Activated CD8-positive, alpha-beta memory T cell treated with anti-CD3 and anti-CD28 coated beads for 48 hours (primary cell): ENCODE measurements at regions not wholly inside any gene's neighbourhood (a gene's known extent, or its start where the extent isn't known, plus 50 kb on each side); places are given as distances from the start of the nearest gene placed in this dataset.

Experiments
- DNase-seq, 3 experiments: peaks; one replicate each; pipeline ENCODE4 v3.0.0-alpha.2; 2020; ENCODE audit warnings: low read depth in 2 of 3, low spot score in 2 of 3

GRCh38 chr2:217482056-217482710 lies 520.6 kb downstream of the TNS1 start:
- no peak for DNase-seq

GRCh38 chr2:217481577-217481976 lies 521.2 kb downstream of the TNS1 start:
- DNase-seq, result no peak

- no peak for DNase-seq
Observed at GRCh38 chr2:217479566-217479965, 523.2 kb downstream of the TNS1 start.

- DNase-seq, result no peak
Observed at GRCh38 chr2:217478831-217479455, 523.9 kb downstream of the TNS1 start.

GRCh38 chr2:217477583-217477982 lies 525.2 kb downstream of the TNS1 start:
- no peak for DNase-seq

- DNase-seq, result no peak
Observed at GRCh38 chr2:217475791-217476190, 527.0 kb downstream of the TNS1 start.

GRCh38 chr2:217475101-217475500 lies 527.7 kb downstream of the TNS1 start:
- DNase-seq, result no peak

- DNase-seq, result no peak
Observed at GRCh38 chr2:217471319-217471718, 531.5 kb downstream of the TNS1 start.

GRCh38 chr2:217469203-217469810 lies 533.5 kb downstream of the TNS1 start:
- DNase-seq, result no peak

GRCh38 chr2:217468042-217468830 lies 534.6 kb downstream of the TNS1 start:
- DNase-seq, result no peak

GRCh38 chr2:217467331-217467730 lies 535.5 kb downstream of the TNS1 start:
- no peak for DNase-seq

GRCh38 chr2:217466805-217467204 lies 536.0 kb downstream of the TNS1 start:
- no peak for DNase-seq

GRCh38 chr2:217466104-217466503 lies 536.7 kb downstream of the TNS1 start:
- no peak for DNase-seq

- no peak for DNase-seq
Observed at GRCh38 chr2:217465100-217465499, 537.7 kb downstream of the TNS1 start.

- DNase-seq, result no peak
Observed at GRCh38 chr2:217463402-217464075, 539.3 kb downstream of the TNS1 start.

GRCh38 chr2:217462121-217462520 lies 540.7 kb downstream of the TNS1 start:
- DNase-seq, result no peak

- DNase-seq, result no peak
Observed at GRCh38 chr2:217461674-217462073, 541.1 kb downstream of the TNS1 start.

GRCh38 chr2:217459680-217460405 lies 543.0 kb downstream of the TNS1 start:
- DNase-seq, result no peak

- DNase-seq, result no peak
Observed at GRCh38 chr2:217459016-217459415, 543.8 kb downstream of the TNS1 start.

- DNase-seq, result no peak
Observed at GRCh38 chr2:217456016-217456415, 546.8 kb downstream of the TNS1 start.

GRCh38 chr2:217452928-217453327 lies 549.9 kb downstream of the TNS1 start:
- DNase-seq, result no peak
